IPS DF 6.9 (cell line): ENCODE measurements at regions not wholly inside any gene's neighbourhood (a gene's known extent, or its start where the extent isn't known, plus 50 kb on each side); places are given as distances from the start of the nearest gene placed in this dataset.

Source experiments
- DNase-seq: peaks from one replicate; pipeline ENCODE4 v3.0.0-alpha.2; 2013; ENCODE audit warnings: low read depth, low spot score
- H3K27ac ChIP-seq: one replicate; pipeline ENCODE4 v1.5.1; 2013; ENCODE audit warnings: low read length, control low read depth
- H3K27me3 ChIP-seq: 2 replicates; pipeline ENCODE4 v1.6.1; 2013; ENCODE audit warnings: mild to moderate bottlenecking, low read length; ENCODE audit not compliant: control insufficient read depth, insufficient read depth
- H3K36me3 ChIP-seq: 2 replicates; pipeline ENCODE4 v1.6.1; 2013; ENCODE audit warnings: low read length; ENCODE audit not compliant: control insufficient read depth, insufficient read depth
- H3K4me1 ChIP-seq: 2 replicates; pipeline ENCODE4 v1.6.1; 2013; ENCODE audit warnings: low read length; ENCODE audit not compliant: control insufficient read depth, insufficient read depth
- H3K4me3 ChIP-seq: 2 replicates; pipeline ENCODE4 v1.5.1; 2013; ENCODE audit warnings: mild to moderate bottlenecking, low read length
- H3K9me3 ChIP-seq: 2 replicates; pipeline ENCODE4 v1.6.1; 2013; ENCODE audit warnings: low read length, inconsistent platforms; ENCODE audit not compliant: control insufficient read depth, insufficient read depth
- WGBS: extraction: QIAGEN DNeasy Blood & Tissue Kit; methylation state at CpG from one replicate; pipeline ENCODE4 v1.1.7; 2013; ENCODE audit warnings: mixed read lengths, missing lambda C conversion rate; ENCODE audit not compliant: insufficient read length, insufficient coverage; 5-methylcytosine and 5-hydroxymethylcytosine counted together

DNA sequence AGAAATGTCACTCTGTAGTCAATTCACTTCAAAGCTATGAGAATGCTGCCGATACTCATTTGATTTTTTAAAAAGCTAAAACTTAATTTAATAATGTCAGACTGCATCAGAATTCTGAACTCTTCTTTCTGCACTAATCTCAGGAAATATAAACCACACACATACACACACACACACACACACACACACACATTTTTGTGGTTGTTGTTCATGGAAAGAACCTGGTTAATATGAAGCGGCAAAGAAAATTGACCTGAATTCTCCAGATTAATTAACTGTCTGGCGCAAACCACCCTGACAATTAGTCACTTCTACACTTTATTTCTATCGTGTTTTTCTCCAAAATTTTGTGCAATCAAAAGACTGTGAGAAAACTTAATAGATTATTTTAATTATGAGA is 740.5 kb downstream of the TLE1 start:
- DNase-seq = no peak
- no CpG with 5 or more reads among the region's 4 CpGs for WGBS

DNA sequence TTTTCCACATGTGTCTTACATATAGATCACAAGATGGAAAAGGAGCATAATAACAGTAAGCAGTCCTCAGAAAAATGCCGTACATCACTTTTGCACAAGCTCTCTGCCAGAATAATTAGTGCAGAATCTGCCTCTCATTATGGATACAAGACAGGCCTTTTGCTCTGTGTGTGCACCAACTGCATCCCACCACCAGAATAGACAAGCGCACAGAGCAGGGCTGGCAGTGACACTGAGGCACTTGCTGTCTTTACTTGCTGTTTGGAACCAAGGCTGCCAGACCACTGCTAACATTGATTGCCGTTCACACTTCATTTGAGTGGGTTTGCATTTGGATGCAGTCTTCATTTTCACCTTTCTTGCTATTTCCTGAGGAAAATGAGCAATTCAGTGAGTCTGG is 741.3 kb downstream of the TLE1 start:
- no peaks in the 10 kb centered on the region for H3K36me3 ChIP-seq
- no peak for DNase-seq
- H3K27ac ChIP-seq = no peak overlapping the region
- H3K4me3 ChIP-seq = no peak overlapping the region
- no peaks in the 10 kb centered on the region for H3K27me3 ChIP-seq
- no peaks in the 10 kb centered on the region for H3K9me3 ChIP-seq
- no CpG with 5 or more reads among the region's 3 CpGs for WGBS
- H3K4me1 ChIP-seq = no peaks in the 10 kb centered on the region

More for the DNA sequence above, 740.5 kb downstream of the TLE1 start:
- H3K4me1 ChIP-seq = no peaks in the 10 kb centered on the region
- H3K9me3 ChIP-seq = no peaks in the 10 kb centered on the region
- no peak overlapping the region for H3K4me3 ChIP-seq
- no peak overlapping the region for H3K27ac ChIP-seq
- no peaks in the 10 kb centered on the region for H3K27me3 ChIP-seq
- H3K36me3 ChIP-seq = no peaks in the 10 kb centered on the region

DNA sequence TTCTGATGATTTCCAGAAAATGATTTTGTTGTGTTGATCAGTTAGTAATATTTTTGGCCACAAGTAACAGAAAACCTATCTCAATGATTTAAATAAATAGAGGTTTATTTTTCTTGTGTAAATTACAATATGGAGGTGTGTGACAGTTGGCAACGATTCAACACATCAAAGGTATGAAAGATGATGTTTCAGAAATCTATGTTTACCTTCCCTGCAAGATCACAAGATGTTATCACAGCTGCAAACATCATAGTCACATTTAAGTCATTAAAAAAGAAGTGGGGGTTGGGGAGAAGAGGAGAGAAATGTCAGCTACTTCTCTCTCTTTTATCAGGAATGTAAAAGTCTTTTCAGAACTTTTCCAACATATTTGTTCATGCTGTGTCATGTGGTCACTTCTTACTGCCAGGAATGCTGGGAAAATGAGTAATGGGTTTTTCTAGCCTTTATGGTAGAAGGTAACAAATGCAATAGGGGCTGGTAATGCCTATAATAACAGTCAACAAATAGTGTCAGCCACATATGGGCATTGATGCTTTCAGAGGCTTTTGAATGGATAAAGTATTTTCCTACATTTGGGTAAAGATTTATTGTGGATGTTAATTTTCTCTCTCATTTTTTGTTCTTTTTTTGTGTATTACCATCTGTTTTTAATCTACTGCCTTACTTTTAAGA is 742.7 kb downstream of the TLE1 start:
- DNase-seq = no peak
- WGBS = no CpG with 5 or more reads among the region's 1 CpG
- Histone ChIP-seq H3K4me3 (no peak overlapping the region), H3K27me3 (no peaks in the 10 kb centered on the region), H3K4me1 (no peaks in the 10 kb centered on the region), H3K9me3 (no peaks in the 10 kb centered on the region), H3K36me3 (no peaks in the 10 kb centered on the region), H3K27ac (no peak overlapping the region)

DNA sequence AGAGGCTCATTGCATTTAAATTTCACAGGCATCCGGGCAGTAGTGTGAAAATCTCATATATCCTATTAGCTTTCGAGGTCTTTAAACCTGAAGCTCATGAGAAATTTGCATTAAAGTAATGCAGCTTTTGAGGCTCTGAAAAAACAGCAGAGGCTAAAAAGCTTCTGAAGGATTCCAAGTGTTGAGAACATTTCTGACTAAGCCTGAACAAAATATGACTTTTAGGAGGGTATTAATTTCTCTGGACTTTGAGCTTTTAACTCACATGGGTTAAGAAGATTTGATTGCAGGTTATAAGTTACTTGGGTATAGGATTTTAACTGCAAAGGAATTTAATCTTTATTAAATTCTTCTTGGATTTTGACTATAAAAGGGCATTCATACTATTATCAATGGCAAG is 743.9 kb downstream of the TLE1 start:
- WGBS = no CpG with 5 or more reads among the region's 2 CpGs
- Histone ChIP-seq H3K9me3 (no peaks in the 10 kb centered on the region), H3K4me3 (no peak overlapping the region), H3K27me3 (no peaks in the 10 kb centered on the region), H3K4me1 (no peaks in the 10 kb centered on the region), H3K27ac (no peak overlapping the region), H3K36me3 (no peaks in the 10 kb centered on the region)
- DNase-seq = no peak

DNA sequence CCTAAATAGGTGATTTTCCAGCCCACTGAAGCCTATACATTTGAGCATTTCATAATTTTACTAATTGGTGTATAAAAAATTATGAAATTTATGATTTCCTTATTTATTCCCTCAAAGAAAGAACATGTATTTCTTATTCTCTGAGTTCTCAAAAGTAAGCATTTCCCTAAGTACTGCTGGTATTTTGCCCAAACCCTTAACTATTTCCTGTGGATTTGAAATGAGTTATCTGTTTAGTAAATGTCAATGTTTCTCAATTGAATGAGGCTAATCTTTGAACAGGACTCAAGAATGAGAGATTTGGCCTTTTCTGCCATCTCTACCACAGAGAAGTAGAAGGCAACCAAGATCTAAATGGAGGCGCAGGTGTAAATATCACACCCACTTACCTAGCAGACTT is 751.7 kb downstream of the TLE1 start:
- Histone ChIP-seq H3K27me3 (no peaks in the 10 kb centered on the region), H3K9me3 (no peaks in the 10 kb centered on the region), H3K4me1 (no peaks in the 10 kb centered on the region), H3K36me3 (no peaks in the 10 kb centered on the region), H3K27ac (no peak overlapping the region), H3K4me3 (no peak overlapping the region)
- no CpG with 5 or more reads among the region's 1 CpG for WGBS
- DNase-seq = no peak

DNA sequence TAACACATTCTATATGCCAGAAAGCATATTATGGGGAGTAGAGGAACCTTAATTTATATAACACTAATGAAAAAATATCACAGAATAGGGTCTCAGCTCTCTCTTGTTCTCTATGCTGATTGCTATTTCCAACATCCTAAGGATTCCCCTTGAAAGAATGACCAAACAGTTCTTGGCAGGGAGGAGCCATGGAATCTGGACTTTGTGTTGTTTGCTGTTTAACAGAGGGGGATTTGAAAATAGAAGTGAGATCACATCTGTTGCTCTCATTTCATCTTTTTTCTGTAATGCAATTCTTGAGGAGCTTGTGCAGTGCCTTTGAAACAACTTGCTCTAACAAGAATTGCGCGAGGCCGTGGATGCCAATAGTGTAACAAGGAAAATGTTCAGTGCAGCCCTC is 755.3 kb downstream of the TLE1 start:
- Histone ChIP-seq H3K36me3 (no peaks in the 10 kb centered on the region), H3K27me3 (no peaks in the 10 kb centered on the region), H3K9me3 (no peaks in the 10 kb centered on the region), H3K4me1 (no peaks in the 10 kb centered on the region), H3K27ac (no peak overlapping the region), H3K4me3 (no peak overlapping the region)
- no CpG with 5 or more reads among the region's 3 CpGs for WGBS
- no peak for DNase-seq

DNA sequence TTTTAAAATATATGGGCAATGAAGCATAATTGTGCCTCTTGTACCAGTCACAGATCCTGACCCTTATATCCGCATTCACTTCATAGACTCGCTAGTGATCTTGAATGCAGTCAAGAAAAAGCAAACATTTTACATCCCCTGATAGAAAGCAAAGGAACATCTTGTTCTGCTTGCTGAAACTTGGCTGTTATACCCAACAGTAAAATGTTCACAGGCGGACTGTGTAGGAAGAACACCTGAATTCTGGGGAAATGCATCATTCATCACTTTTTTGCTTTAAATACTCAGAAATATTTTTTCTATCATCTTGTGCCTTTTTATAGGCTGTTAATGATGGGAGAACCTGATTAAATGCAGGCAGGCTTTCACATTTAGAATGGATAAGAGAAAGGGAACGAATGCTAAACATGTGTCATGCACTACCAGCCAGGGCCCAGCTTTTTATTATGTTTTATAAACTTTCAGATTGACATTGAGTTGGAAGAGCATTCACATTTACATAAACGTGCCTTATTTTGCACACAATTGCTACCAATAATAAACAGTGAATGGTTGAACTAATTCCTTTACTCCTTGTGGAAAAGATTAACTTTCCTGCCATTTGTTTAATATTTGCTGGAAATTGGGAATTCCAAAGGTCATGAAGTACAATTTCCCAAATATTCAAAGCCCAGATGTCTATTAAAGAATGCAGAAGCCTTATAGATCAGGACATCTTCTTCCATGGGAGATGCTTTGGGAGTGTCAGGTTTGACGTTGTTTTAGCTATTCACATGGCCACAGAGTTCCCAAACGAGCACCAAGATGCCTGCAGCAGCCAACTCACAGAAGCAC is 756.2 kb downstream of the TLE1 start:
- DNase-seq = no peak
- H3K27ac ChIP-seq = no peak overlapping the region
- H3K36me3 ChIP-seq = no peaks in the 10 kb centered on the region
- no peaks in the 10 kb centered on the region for H3K4me1 ChIP-seq
- no CpG with 5 or more reads among the region's 7 CpGs for WGBS
- no peaks in the 10 kb centered on the region for H3K9me3 ChIP-seq
- no peaks in the 10 kb centered on the region for H3K27me3 ChIP-seq
- H3K4me3 ChIP-seq = no peak overlapping the region

DNA sequence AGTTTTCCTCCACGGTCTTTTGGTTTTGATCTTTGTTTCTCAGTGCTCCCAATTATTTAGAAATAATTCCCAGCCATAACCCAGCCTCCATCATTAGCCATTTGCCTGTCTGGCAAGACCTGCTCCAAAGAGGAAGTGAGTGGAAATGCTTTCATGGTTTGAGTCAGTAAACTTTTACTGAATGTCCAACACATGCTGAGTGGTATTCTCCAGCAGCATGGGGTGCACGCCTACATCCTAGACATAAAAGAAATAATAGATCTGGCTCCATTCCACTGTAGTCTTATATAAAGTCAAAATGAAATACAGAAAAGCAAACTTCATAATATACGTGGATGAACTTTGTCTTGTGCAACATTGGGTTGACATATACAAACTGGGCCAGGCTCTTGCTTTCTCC is 757.2 kb downstream of the TLE1 start:
- no peaks in the 10 kb centered on the region for H3K27me3 ChIP-seq
- no peaks in the 10 kb centered on the region for H3K4me1 ChIP-seq
- no peaks in the 10 kb centered on the region for H3K36me3 ChIP-seq
- WGBS = no CpG with 5 or more reads among the region's 3 CpGs
- no peaks in the 10 kb centered on the region for H3K9me3 ChIP-seq
- no peak for DNase-seq
- H3K27ac ChIP-seq = no peak overlapping the region
- H3K4me3 ChIP-seq = no peak overlapping the region

DNA sequence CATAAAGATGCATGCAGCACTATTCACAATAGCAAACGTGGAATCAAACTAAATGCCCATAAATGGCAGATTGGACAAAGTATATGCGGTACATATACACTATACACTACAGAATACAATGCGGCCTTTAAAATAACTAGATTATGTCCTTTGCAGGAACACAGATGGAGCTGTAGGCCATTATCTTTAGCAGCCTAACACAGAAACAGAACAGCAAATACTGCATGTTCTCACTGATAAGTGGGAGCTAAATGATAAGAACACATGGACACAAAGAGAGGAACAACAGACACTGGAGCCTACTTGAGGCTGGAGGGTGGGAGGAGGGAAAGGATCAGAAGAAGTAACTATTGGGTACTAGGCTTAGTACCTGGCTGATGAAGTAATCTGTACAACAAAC is 758.2 kb downstream of the TLE1 start:
- H3K36me3 ChIP-seq = no peaks in the 10 kb centered on the region
- no peak overlapping the region for H3K27ac ChIP-seq
- H3K4me3 ChIP-seq = no peak overlapping the region
- WGBS = no CpG with 5 or more reads among the region's 3 CpGs
- H3K4me1 ChIP-seq = no peaks in the 10 kb centered on the region
- no peaks in the 10 kb centered on the region for H3K27me3 ChIP-seq
- DNase-seq = no peak
- no peaks in the 10 kb centered on the region for H3K9me3 ChIP-seq

DNA sequence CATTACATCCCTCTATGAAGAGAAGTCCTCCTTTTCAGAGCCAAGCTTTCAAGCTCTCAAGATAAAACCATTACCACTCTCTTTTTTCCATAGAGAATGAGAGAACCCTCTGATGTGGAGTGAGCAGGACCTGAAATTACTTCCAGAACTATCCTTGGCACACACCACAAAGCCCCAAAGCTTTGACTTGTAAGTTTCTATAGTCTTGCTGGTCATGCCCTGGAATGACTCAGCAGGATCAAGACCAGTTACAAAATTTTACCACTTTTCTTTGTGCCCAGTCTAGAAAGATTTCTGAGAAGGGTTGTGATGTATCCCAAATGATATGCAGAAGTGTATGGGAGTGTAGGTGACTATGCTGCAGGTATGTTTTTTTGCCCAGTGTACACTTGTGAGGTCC is 760.6 kb downstream of the TLE1 start:
- no peak for DNase-seq
- Histone ChIP-seq H3K27ac (no peak overlapping the region), H3K4me3 (no peak overlapping the region), H3K36me3 (no peaks in the 10 kb centered on the region), H3K4me1 (no peaks in the 10 kb centered on the region), H3K27me3 (no peaks in the 10 kb centered on the region), H3K9me3 (no peaks in the 10 kb centered on the region)

DNA sequence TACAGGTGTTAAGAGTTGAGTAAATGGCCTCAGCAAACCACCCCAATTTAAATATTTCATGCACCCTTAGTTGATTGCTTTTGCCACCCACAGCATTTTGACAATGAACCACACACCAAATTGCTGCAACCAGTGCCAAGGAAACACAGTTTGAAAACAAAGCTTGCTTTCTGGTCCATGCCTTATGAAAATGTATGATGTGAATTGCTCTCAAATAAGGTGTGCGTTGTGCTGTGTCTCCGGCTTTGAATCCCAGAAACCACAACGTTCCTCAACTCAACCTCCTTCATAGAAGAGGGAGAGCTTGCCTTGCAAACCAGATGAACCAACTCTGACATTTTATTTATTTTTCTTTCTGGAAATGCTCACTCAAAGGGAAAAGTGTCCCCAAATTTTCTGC is 762.7 kb downstream of the TLE1 start:
- Histone ChIP-seq H3K4me3 (no peak overlapping the region), H3K4me1 (no peaks in the 10 kb centered on the region), H3K9me3 (no peaks in the 10 kb centered on the region), H3K27ac (no peak overlapping the region), H3K36me3 (no peaks in the 10 kb centered on the region), H3K27me3 (no peaks in the 10 kb centered on the region)
- no CpG with 5 or more reads among the region's 3 CpGs for whole genome bisulfite sequencing
- no peak for DNase-seq
